ENCODE measurements at regions not wholly inside any gene's neighbourhood (a gene's known extent, or its start where the extent isn't known, plus 50 kb on each side); places are given as distances from the start of the nearest gene placed in this dataset.

- TF ChIP-seq CTCF (conservative IDR thresholded peaks at IDR 0.05) (no peak), EZH2 (IDR thresholded peaks at IDR 0.05; ENCODE audit: low read depth) (no peak)
These were observed 327.7 kb downstream of the PAPSS1 start for GRCh38 chr4:107392380-107392779.
